A549 (cell line): ENCODE measurements at regions not wholly inside any gene's neighbourhood (a gene's known extent, or its start where the extent isn't known, plus 50 kb on each side); places are given as distances from the start of the nearest gene placed in this dataset.

Experiments
- ATAC-seq, 2 experiments: fragments of 200-7000 bp in 1 of 2; fragments of >200 bp in 1 of 2; cut with Nextera tagmentation in 1 of 2; cut with Tn5 transposase in 1 of 2; 3 replicates each; pipeline versions ENCODE4 v1.8.0 to v1.9.1; 2018 to 2020; ENCODE audit warnings: mild to moderate bottlenecking in 1 of 2, moderate library complexity in 1 of 2
- CTCF ChIA-PET: fragments of 300-600 bp; sonication (Branson Sonifier 250); formaldehyde crosslinking; extraction: SDS; loops from one replicate; lab custom pipeline; 2021; ENCODE audit warnings: antibody characterized with exemption, inconsistent platforms; lab: Yijun Ruan, JAX
- POLR2A ChIA-PET: fragments of 350-600 bp; formaldehyde crosslinking; extraction: SDS; loops from one replicate; lab custom pipeline; 2021; ENCODE audit warnings: antibody characterized with exemption, inconsistent platforms; lab: Yijun Ruan, JAX
- DNase-seq, 2 experiments: peaks; one replicate each; pipeline versions ENCODE4 v3.0.0 to v3.0.0-alpha.2; 2011 to 2016; ENCODE audit warnings: low read depth in 1 of 2, low spot score in 1 of 2
- FAIRE-seq: peaks from 2 replicates; lab custom pipeline; 2011; peaks lifted over from hg19 to GRCh38; lab: Jason Lieb, UNC
- H3K27ac ChIP-seq, 2 experiments: fragments of >200 bp; sonication (Bioruptor Twin); formaldehyde crosslinking; 3 replicates each; pipeline ENCODE4 v1.5.1; 2016 to 2017
- H3K4me1 ChIP-seq: fragments of >200 bp; sonication (Bioruptor Twin); formaldehyde crosslinking; 3 replicates; pipeline ENCODE4 v1.6.1; 2016
- H3K4me2 ChIP-seq: fragments of >200 bp; sonication (Bioruptor Twin); formaldehyde crosslinking; 3 replicates; pipeline ENCODE4 v1.6.1; 2016
- H3K4me3 ChIP-seq: fragments of >200 bp; sonication (Bioruptor Twin); formaldehyde crosslinking; 3 replicates; pipeline ENCODE4 v1.5.1; 2016
- H3K9me3 ChIP-seq: fragments of >200 bp; sonication (Bioruptor Twin); formaldehyde crosslinking; 3 replicates; pipeline ENCODE4 v1.6.1; 2016
- BHLHE40 ChIP-seq: IDR thresholded peaks from 2 replicates; pipeline ENCODE4 v1.6.1; 2012; ENCODE audit warnings: low read depth, low read length, inconsistent platforms
- CBX8 ChIP-seq: fragments of 200-600 bp; sonication (generic); IDR thresholded peaks from 2 replicates; pipeline ENCODE4 v1.6.1; 2016
- CHD2 ChIP-seq: fragments of 150-350 bp; IDR thresholded peaks from 2 replicates; pipeline ENCODE4 v1.6.1; 2014; ENCODE audit warnings: low read length; ENCODE audit not compliant: partially characterized antibody
- CHD4 ChIP-seq: fragments of 200-600 bp; sonication (generic); IDR thresholded peaks from 2 replicates; pipeline ENCODE4 v1.6.1; 2016; ENCODE audit warnings: antibody characterized with exemption, mild to moderate bottlenecking, borderline replicate concordance
- EHF ChIP-seq: fragments of 250-450 bp; sonication (Bioruptor Pico); IDR thresholded peaks from 2 replicates; pipeline ENCODE4 v1.5.0; 2020; ENCODE audit warnings: mild to moderate bottlenecking
- FOSL2 ChIP-seq, 2 experiments: fragments of 450-650 bp in 1 of 2; fragments of >200 bp in 1 of 2; sonication (Bioruptor Twin) in 1 of 2; formaldehyde crosslinking; IDR thresholded peaks; 2 replicates each; pipeline versions ENCODE4 v1.5.0 to v1.6.1; 2016 to 2020; ENCODE audit warnings: mild to moderate bottlenecking in 1 of 2, moderate library complexity in 1 of 2
- GATA3 ChIP-seq: IDR thresholded peaks from 2 replicates; pipeline ENCODE4 v1.6.1; 2012; ENCODE audit warnings: borderline replicate concordance
- HOXB13 ChIP-seq: fragments of 250-450 bp; sonication (Bioruptor Pico); IDR thresholded peaks from 2 replicates; pipeline ENCODE4 v1.5.0; 2020; ENCODE audit warnings: low read depth, mild to moderate bottlenecking, moderate library complexity
- JUNB ChIP-seq: fragments of >200 bp; sonication (Bioruptor Twin); formaldehyde crosslinking; IDR thresholded peaks from 2 replicates; pipeline ENCODE4 v1.6.1; 2016
- KDM5A ChIP-seq: fragments of 200-600 bp; sonication (generic); IDR thresholded peaks from 2 replicates; pipeline ENCODE4 v1.6.1; 2016; ENCODE audit warnings: antibody characterized with exemption, mild to moderate bottlenecking
- NFE2L2 ChIP-seq: fragments of 150-350 bp; conservative IDR thresholded peaks from 2 replicates; pipeline ENCODE4 v1.6.1; 2014; ENCODE audit warnings: low read length
- NPAS2 ChIP-seq: fragments of 250-450 bp; sonication (Bioruptor Pico); IDR thresholded peaks from 2 replicates; pipeline ENCODE4 v1.8.0; 2022; ENCODE audit warnings: mild to moderate bottlenecking, moderate library complexity, borderline replicate concordance
- NR3C1 ChIP-seq: fragments of >200 bp; sonication (Bioruptor Twin); formaldehyde crosslinking; IDR thresholded peaks from 3 replicates; pipeline ENCODE4 v1.6.1; 2017
- RCOR1 ChIP-seq: fragments of 150-350 bp; IDR thresholded peaks from 2 replicates; pipeline ENCODE4 v1.6.1; 2014; ENCODE audit warnings: antibody characterized with exemption, low read length, low read depth
- RNF2 ChIP-seq: fragments of 200-600 bp; sonication (generic); IDR thresholded peaks from 2 replicates; pipeline ENCODE4 v1.6.1; 2016; ENCODE audit warnings: low read depth, mild to moderate bottlenecking, antibody characterized with exemption, moderate library complexity, borderline replicate concordance
- SREBF2 ChIP-seq: fragments of 450-650 bp; IDR thresholded peaks from 2 replicates; pipeline ENCODE4 v1.6.1; 2014; ENCODE audit warnings: mild to moderate bottlenecking, moderate library complexity
- ZNF302 ChIP-seq: fragments of 250-450 bp; sonication (Bioruptor Pico); IDR thresholded peaks from 2 replicates; pipeline ENCODE4 v1.9.0; 2021; ENCODE audit warnings: inconsistent platforms, mild to moderate bottlenecking, moderate library complexity
- ZSCAN20 ChIP-seq: fragments of 250-450 bp; sonication (Bioruptor Pico); IDR thresholded peaks from 2 replicates; pipeline ENCODE4 v1.8.0; 2022; ENCODE audit warnings: mild to moderate bottlenecking, moderate library complexity
- WGBS: methylation state at CpG from one replicate; pipeline ENCODE4 v1.1.6; 2017; ENCODE audit errors: missing lambda C conversion rate; 5-methylcytosine and 5-hydroxymethylcytosine counted together
- TF ChIP-seq, protein P1 (sequence below): fragments of 250-450 bp; sonication (Bioruptor Pico); IDR thresholded peaks from 2 replicates; pipeline ENCODE4 v1.5.0; 2021; ENCODE audit warnings: mild to moderate bottlenecking, moderate library complexity, borderline replicate concordance
- TF ChIP-seq, protein P2 (sequence below): fragments of >200 bp; sonication (Bioruptor Twin); formaldehyde crosslinking; IDR thresholded peaks from 3 replicates; pipeline ENCODE4 v1.6.1; 2016
- TF ChIP-seq, protein P3 (sequence below): IDR thresholded peaks from 2 replicates; pipeline ENCODE4 v1.6.1; 2012; ENCODE audit warnings: low read depth, borderline replicate concordance
- TF ChIP-seq, protein P4 (sequence below): fragments of 450-650 bp; IDR thresholded peaks from 2 replicates; pipeline ENCODE4 v1.6.1; 2014; ENCODE audit warnings: antibody characterized with exemption
- TF ChIP-seq, protein P5 (sequence below): fragments of 200-600 bp; sonication (generic); IDR thresholded peaks from 2 replicates; pipeline ENCODE4 v1.6.1; 2016; ENCODE audit warnings: antibody characterized with exemption, mild to moderate bottlenecking, moderate library complexity

DNA sequence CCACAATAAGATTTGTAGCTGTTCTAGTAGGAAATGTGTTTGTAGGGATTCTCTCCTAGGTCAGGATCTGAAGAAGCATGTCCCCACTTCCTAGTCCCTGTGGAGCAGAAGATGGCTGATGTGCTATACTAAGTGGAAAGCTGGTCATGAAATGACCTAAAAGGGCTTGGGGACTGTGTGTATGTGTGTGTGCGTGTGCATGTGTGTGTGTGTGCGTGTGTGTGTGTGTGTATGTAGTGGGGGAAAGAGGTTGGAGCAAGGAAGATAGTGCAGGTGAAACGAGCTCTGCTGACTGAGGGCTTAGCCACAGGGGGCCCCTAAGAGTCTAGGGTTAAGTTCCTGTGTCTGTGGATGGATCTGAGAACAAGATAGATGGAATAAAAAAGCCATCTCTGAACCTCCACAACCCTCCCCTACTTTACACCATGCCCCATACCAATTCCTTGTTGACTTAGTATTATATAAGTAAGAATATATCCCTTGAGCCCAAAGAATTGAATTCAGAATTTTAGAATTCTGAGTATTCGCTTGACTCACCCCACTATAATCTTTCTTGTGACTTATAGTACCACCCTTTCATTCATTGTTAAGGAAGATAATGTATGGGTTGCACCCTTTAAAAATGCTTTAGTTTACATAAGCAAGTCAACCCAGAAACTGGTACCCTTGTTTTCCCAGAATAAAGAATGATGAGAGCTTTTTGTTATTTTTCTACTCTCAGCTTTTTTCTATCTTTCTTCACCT lies 96.1 kb downstream of the RPL22L1 start (continued):
- TF ChIP-seq CHD2 (no peak), NR3C1 (no peak), CHD4 (no peak), EHF (CRISPR knock-in tag) (no peak), RNF2 (no peak), GATA3 (no peak), NFE2L2 (no peak), BHLHE40 (no peak), RCOR1 (no peak), ZSCAN20 (CRISPR knock-in tag) (no peak)
- TF ChIP-seq, protein P1, sequence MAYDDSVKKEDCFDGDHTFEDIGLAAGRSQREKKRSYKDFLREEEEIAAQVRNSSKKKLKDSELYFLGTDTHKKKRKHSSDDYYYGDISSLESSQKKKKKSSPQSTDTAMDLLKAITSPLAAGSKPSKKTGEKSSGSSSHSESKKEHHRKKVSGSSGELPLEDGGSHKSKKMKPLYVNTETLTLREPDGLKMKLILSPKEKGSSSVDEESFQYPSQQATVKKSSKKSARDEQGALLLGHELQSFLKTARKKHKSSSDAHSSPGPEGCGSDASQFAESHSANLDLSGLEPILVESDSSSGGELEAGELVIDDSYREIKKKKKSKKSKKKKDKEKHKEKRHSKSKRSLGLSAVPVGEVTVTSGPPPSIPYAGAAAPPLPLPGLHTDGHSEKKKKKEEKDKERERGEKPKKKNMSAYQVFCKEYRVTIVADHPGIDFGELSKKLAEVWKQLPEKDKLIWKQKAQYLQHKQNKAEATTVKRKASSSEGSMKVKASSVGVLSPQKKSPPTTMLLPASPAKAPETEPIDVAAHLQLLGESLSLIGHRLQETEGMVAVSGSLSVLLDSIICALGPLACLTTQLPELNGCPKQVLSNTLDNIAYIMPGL (CRISPR knock-in tag) = no peak
- TF ChIP-seq, protein P2, sequence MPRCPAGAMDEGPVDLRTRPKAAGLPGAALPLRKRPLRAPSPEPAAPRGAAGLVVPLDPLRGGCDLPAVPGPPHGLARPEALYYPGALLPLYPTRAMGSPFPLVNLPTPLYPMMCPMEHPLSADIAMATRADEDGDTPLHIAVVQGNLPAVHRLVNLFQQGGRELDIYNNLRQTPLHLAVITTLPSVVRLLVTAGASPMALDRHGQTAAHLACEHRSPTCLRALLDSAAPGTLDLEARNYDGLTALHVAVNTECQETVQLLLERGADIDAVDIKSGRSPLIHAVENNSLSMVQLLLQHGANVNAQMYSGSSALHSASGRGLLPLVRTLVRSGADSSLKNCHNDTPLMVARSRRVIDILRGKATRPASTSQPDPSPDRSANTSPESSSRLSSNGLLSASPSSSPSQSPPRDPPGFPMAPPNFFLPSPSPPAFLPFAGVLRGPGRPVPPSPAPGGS = no peak

DNA sequence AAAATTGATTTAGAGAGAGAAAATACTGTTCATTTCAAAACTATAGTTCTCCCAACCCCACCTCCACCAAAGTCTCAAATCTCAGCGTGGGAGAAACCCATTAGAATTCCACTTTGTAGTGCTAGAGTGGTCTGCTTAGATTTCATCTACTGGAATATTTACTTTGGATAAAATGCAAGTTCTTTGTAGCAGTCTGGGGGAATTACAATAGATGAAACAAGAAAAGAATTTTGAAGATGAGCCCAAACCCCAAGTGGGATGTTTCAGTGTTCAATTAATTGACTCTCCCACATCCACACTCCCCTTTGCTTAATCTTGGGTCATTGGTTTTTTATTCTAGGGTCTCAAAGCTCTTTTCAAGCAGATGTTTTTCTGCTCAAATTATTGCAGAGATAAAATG lies 97.8 kb downstream of the RPL22L1 start:
- Histone ChIP-seq H3K4me3 (no peak overlapping the region), H3K4me1 (no peaks in the 10 kb centered on the region), H3K9me3 (no peaks in the 10 kb centered on the region), H3K4me2 (no peak overlapping the region), H3K27ac (no peak overlapping the region)
- FAIRE-seq (no peak), ATAC-seq (no peak), DNase-seq (no peak)
- ChIA-PET POLR2A (no interaction called here), CTCF (interaction anchor here (0.5 to 1.6 kb wide), 3 partner anchors 10 to 76 kb away, joined by 3 to 4 read pairs (median 3); no protein-coding TSS in a partner anchor)
- TF ChIP-seq, protein P3, sequence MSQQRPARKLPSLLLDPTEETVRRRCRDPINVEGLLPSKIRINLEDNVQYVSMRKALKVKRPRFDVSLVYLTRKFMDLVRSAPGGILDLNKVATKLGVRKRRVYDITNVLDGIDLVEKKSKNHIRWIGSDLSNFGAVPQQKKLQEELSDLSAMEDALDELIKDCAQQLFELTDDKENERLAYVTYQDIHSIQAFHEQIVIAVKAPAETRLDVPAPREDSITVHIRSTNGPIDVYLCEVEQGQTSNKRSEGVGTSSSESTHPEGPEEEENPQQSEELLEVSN = no peak
- TF ChIP-seq KDM5A (no peak), SREBF2 (no peak), HOXB13 (CRISPR knock-in tag) (no peak), NPAS2 (CRISPR knock-in tag) (no peak), FOSL2 (IDR thresholded peaks at IDR 0.05) (no peak), FOSL2 (CRISPR knock-in tag; IDR thresholded peaks at IDR 0.05) (no peak), RCOR1 (no peak), ZSCAN20 (CRISPR knock-in tag) (no peak), ZNF302 (CRISPR knock-in tag) (no peak), JUNB (no peak), CBX8 (no peak)
- TF ChIP-seq, protein P4, sequence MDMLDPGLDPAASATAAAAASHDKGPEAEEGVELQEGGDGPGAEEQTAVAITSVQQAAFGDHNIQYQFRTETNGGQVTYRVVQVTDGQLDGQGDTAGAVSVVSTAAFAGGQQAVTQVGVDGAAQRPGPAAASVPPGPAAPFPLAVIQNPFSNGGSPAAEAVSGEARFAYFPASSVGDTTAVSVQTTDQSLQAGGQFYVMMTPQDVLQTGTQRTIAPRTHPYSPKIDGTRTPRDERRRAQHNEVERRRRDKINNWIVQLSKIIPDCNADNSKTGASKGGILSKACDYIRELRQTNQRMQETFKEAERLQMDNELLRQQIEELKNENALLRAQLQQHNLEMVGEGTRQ = no peak
- TF ChIP-seq, protein P5, sequence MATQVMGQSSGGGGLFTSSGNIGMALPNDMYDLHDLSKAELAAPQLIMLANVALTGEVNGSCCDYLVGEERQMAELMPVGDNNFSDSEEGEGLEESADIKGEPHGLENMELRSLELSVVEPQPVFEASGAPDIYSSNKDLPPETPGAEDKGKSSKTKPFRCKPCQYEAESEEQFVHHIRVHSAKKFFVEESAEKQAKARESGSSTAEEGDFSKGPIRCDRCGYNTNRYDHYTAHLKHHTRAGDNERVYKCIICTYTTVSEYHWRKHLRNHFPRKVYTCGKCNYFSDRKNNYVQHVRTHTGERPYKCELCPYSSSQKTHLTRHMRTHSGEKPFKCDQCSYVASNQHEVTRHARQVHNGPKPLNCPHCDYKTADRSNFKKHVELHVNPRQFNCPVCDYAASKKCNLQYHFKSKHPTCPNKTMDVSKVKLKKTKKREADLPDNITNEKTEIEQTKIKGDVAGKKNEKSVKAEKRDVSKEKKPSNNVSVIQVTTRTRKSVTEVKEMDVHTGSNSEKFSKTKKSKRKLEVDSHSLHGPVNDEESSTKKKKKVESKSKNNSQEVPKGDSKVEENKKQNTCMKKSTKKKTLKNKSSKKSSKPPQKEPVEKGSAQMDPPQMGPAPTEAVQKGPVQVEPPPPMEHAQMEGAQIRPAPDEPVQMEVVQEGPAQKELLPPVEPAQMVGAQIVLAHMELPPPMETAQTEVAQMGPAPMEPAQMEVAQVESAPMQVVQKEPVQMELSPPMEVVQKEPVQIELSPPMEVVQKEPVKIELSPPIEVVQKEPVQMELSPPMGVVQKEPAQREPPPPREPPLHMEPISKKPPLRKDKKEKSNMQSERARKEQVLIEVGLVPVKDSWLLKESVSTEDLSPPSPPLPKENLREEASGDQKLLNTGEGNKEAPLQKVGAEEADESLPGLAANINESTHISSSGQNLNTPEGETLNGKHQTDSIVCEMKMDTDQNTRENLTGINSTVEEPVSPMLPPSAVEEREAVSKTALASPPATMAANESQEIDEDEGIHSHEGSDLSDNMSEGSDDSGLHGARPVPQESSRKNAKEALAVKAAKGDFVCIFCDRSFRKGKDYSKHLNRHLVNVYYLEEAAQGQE = no peak
- WGBS = 18% methylated on average over 1 of the region's 1 CpG
